GM23338 (cell line): ENCODE measurements at regions not wholly inside any gene's neighbourhood (a gene's known extent, or its start where the extent isn't known, plus 50 kb on each side); places are given as distances from the start of the nearest gene placed in this dataset.

ENCODE experiments used
- ATAC-seq: fragments of 200-7000 bp; cut with Tn5 transposase; 3 replicates; pipeline ENCODE4 v1.9.1; 2020
- DNase-seq: peaks from one replicate; pipeline ENCODE4 v3.0.0-alpha.2; 2015; ENCODE audit warnings: low spot score
- H2AFZ ChIP-seq: fragments of 200-600 bp; sonication (generic); 2 replicates; pipeline ENCODE4 v1.8.0; 2016; ENCODE audit warnings: antibody characterized with exemption, mild to moderate bottlenecking, moderate library complexity
- H3F3A ChIP-seq: fragments of 200-600 bp; sonication (generic); replicated peaks from 2 replicates; pipeline ENCODE4 v1.8.0; 2017; ENCODE audit warnings: antibody characterized with exemption, mixed run types, low read depth
- H3K27ac ChIP-seq: fragments of 200-600 bp; sonication (generic); 2 replicates; pipeline ENCODE4 v1.6.1; 2016; ENCODE audit warnings: low read depth
- H3K27me3 ChIP-seq: fragments of 200-600 bp; sonication (generic); 2 replicates; pipeline ENCODE4 v1.8.0; 2016; ENCODE audit warnings: mild to moderate bottlenecking, mixed run types, moderate library complexity; ENCODE audit not compliant: insufficient read depth
- H3K36me3 ChIP-seq: fragments of 200-600 bp; sonication (generic); 2 replicates; pipeline ENCODE4 v1.8.0; 2016; ENCODE audit warnings: mild to moderate bottlenecking; ENCODE audit not compliant: insufficient read depth
- H3K4me1 ChIP-seq: fragments of 200-600 bp; sonication (generic); 2 replicates; pipeline ENCODE4 v1.8.0; 2016; ENCODE audit warnings: mild to moderate bottlenecking, moderate library complexity; ENCODE audit not compliant: insufficient read depth
- H3K4me2 ChIP-seq: fragments of 200-600 bp; sonication (generic); 2 replicates; pipeline ENCODE4 v1.7.1; 2017; ENCODE audit warnings: mixed run types
- H3K4me3 ChIP-seq: fragments of 200-600 bp; sonication (generic); 2 replicates; pipeline ENCODE4 v1.6.1; 2016; ENCODE audit warnings: mixed run types
- H3K79me2 ChIP-seq: fragments of 200-600 bp; sonication (generic); replicated peaks from 2 replicates; pipeline ENCODE4 v1.8.0; 2017; ENCODE audit warnings: mild to moderate bottlenecking; ENCODE audit not compliant: insufficient read depth
- H3K9me2 ChIP-seq: fragments of 200-600 bp; sonication (generic); 2 replicates; pipeline ENCODE4 v1.8.0; 2017; ENCODE audit not compliant: insufficient read depth
- H4K20me1 ChIP-seq: fragments of 200-600 bp; sonication (generic); replicated peaks from 2 replicates; pipeline ENCODE4 v1.8.0; 2017; ENCODE audit warnings: mild to moderate bottlenecking; ENCODE audit not compliant: insufficient read depth
- H3K27ac Mint-ChIP-seq: 2 replicates; pipeline ENCODE4 v1.8.0; 2020; ENCODE audit warnings: inconsistent platforms, mild to moderate bottlenecking, moderate library complexity, mixed read lengths
- H3K27me3 Mint-ChIP-seq: 3 replicates; pipeline ENCODE4 v1.8.0; 2022; ENCODE audit warnings: low read depth, mild to moderate bottlenecking, moderate library complexity, mixed read lengths, inconsistent platforms; ENCODE audit not compliant: insufficient read depth, poor library complexity
- H3K36me3 Mint-ChIP-seq: 3 replicates; pipeline ENCODE4 v1.8.0; 2021; ENCODE audit warnings: low read depth, mild to moderate bottlenecking, inconsistent platforms, moderate library complexity, mixed read lengths
- H3K4me1 Mint-ChIP-seq: 3 replicates; pipeline ENCODE4 v1.8.0; 2020; ENCODE audit warnings: mild to moderate bottlenecking, inconsistent platforms, mixed read lengths
- H3K4me3 Mint-ChIP-seq: 3 replicates; pipeline ENCODE4 v1.8.0; 2021; ENCODE audit warnings: moderate library complexity, mild to moderate bottlenecking, inconsistent platforms, mixed read lengths
- H3K9me3 Mint-ChIP-seq: 3 replicates; pipeline ENCODE4 v1.8.0; 2020; ENCODE audit warnings: moderate library complexity, mild to moderate bottlenecking, inconsistent platforms, mixed read lengths
- NANOG ChIP-seq: IDR thresholded peaks from 2 replicates; pipeline ENCODE4 v1.6.1; 2016; ENCODE audit warnings: antibody characterized with exemption, borderline replicate concordance
- POLR2AphosphoS5 ChIP-seq: IDR thresholded peaks from 2 replicates; pipeline ENCODE4 v1.6.1; 2016; ENCODE audit warnings: antibody characterized with exemption, low read depth
- STAT1 ChIP-seq: IDR thresholded peaks from one replicate; pipeline ENCODE4 v1.6.1; 2016; ENCODE audit warnings: antibody characterized with exemption; ENCODE audit not compliant: unreplicated experiment
- ZNF331 ChIP-seq: fragments of 250-450 bp; sonication (Bioruptor Pico); IDR thresholded peaks from 2 replicates; pipeline ENCODE4 v1.5.0; 2020; ENCODE audit warnings: low read depth, mild to moderate bottlenecking, moderate library complexity
- ZNF462 ChIP-seq: fragments of 250-450 bp; sonication (Bioruptor Pico); IDR thresholded peaks from 2 replicates; pipeline ENCODE4 v1.5.0; 2020; ENCODE audit warnings: mild to moderate bottlenecking, moderate library complexity
- TF ChIP-seq, protein P1 (sequence below): IDR thresholded peaks from 2 replicates; pipeline ENCODE4 v1.6.1; 2016; ENCODE audit warnings: antibody characterized with exemption
- TF ChIP-seq, protein P2 (sequence below), 2 experiments: fragments of 200-600 bp in 1 of 2; sonication (generic) in 1 of 2; conservative IDR thresholded peaks; 2 replicates each; pipeline versions ENCODE4 v1.5.1 to v1.6.1; 2016 to 2017; ENCODE audit warnings: antibody characterized with exemption in 2 of 2, low read depth in 2 of 2, mild to moderate bottlenecking in 2 of 2, moderate library complexity in 1 of 2

DNA sequence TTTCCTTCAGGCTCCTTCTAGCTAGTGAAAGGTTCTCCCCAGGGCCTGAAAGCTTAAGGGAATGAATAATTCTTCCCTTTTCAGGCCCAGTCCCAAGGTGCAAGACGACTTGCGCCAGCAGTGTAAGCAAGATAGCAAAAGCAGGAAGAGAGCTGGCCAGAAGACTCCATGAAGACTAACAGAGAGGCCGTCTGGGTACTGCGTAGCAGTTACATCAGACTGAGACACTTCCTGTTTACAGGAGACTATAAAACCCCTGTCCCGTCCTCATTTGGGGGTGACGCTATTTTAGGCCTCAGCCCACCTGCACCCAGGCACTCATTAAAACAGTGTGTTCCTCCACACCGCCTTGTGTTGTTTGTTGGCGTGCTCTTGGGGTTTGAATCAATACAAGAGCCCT is 90.7 kb upstream of the MOCS2 start (continued):
- no peak for TF ChIP-seq ZNF462
- TF ChIP-seq ZNF331 (CRISPR knock-in tag): no peak
- TF ChIP-seq POLR2AphosphoS5: no peak
- TF ChIP-seq STAT1: no peak
- TF ChIP-seq, protein P1, sequence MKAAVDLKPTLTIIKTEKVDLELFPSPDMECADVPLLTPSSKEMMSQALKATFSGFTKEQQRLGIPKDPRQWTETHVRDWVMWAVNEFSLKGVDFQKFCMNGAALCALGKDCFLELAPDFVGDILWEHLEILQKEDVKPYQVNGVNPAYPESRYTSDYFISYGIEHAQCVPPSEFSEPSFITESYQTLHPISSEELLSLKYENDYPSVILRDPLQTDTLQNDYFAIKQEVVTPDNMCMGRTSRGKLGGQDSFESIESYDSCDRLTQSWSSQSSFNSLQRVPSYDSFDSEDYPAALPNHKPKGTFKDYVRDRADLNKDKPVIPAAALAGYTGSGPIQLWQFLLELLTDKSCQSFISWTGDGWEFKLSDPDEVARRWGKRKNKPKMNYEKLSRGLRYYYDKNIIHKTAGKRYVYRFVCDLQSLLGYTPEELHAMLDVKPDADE: no peak
- no peak for TF ChIP-seq NANOG

- Histone ChIP-seq H3K79me2 (no peaks in the 10 kb centered on the region), H3F3A (no peaks in the 10 kb centered on the region), H3K4me2 (no peak overlapping the region), H3K9me2 (no peaks in the 10 kb centered on the region), H2AFZ (no peak overlapping the region), H3K36me3 (no peaks in the 10 kb centered on the region), H3K27ac (no peak overlapping the region), H4K20me1 (no peaks in the 10 kb centered on the region), H3K4me3 (no peak overlapping the region), H3K4me1 (no peaks in the 10 kb centered on the region), H3K27me3 (no peaks in the 10 kb centered on the region)
- Mint-ChIP-seq H3K27me3 (no peaks in the 10 kb centered on the region), H3K4me3 (no peak overlapping the region), H3K36me3 (no peaks in the 10 kb centered on the region), H3K9me3 (peaks cover 3% of the 10 kb centered on the region; the same call in 2 of the 3 replicates), H3K4me1 (no peaks in the 10 kb centered on the region), H3K27ac (no peak overlapping the region)
- DNase-seq (peak; percentile 30), ATAC-seq (no peak)
- TF ChIP-seq, protein P2, sequence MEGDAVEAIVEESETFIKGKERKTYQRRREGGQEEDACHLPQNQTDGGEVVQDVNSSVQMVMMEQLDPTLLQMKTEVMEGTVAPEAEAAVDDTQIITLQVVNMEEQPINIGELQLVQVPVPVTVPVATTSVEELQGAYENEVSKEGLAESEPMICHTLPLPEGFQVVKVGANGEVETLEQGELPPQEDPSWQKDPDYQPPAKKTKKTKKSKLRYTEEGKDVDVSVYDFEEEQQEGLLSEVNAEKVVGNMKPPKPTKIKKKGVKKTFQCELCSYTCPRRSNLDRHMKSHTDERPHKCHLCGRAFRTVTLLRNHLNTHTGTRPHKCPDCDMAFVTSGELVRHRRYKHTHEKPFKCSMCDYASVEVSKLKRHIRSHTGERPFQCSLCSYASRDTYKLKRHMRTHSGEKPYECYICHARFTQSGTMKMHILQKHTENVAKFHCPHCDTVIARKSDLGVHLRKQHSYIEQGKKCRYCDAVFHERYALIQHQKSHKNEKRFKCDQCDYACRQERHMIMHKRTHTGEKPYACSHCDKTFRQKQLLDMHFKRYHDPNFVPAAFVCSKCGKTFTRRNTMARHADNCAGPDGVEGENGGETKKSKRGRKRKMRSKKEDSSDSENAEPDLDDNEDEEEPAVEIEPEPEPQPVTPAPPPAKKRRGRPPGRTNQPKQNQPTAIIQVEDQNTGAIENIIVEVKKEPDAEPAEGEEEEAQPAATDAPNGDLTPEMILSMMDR (conservative IDR thresholded peaks at IDR 0.05; ENCODE audit: low read depth in 2 of 2): peak; percentile 62 to 71
- TF ChIP-seq ZNF462: no peak
These were observed 92.2 kb upstream of the MOCS2 start for GRCh38 chr5:53201746-53202145.
